ENCODE measurements at regions not wholly inside any gene's neighbourhood (a gene's known extent, or its start where the extent isn't known, plus 50 kb on each side); places are given as distances from the start of the nearest gene placed in this dataset.

- Histone ChIP-seq H3K4me2 (ENCODE audit: low read length) (no peak overlapping the region), H4K20me1 (ENCODE audit: insufficient read depth) (no peaks in the 10 kb centered on the region), H2AFZ (ENCODE audit: low read depth, low read length) (no peak overlapping the region), H3K79me2 (replicated peaks; ENCODE audit: insufficient read depth, low read length) (no peaks in the 10 kb centered on the region), H3K9me3 (ENCODE audit: low read length) (no peaks in the 10 kb centered on the region), H3F3A (ENCODE audit: insufficient read depth, low read length, poor library complexity, severe bottlenecking) (no peaks in the 10 kb centered on the region), H3K27me3 (ENCODE audit: insufficient read depth, low read depth, low read length) (no peaks in the 10 kb centered on the region), H3K9ac (ENCODE audit: low read length) (no peak overlapping the region), H3K36me3 (ENCODE audit: insufficient read depth, low read length) (no peaks in the 10 kb centered on the region), H3K27ac (ENCODE audit: low read length) (no peak overlapping the region), H3K4me3 (ENCODE audit: low read length) (no peak overlapping the region), H3K9me2 (ENCODE audit: insufficient read depth, low read length) (no peaks in the 10 kb centered on the region)
- no peak for TF ChIP-seq EZH2 (IDR thresholded peaks at IDR 0.05; ENCODE audit: borderline replicate concordance, insufficient read depth, low read length, poor library complexity, severe bottlenecking)
- no peak for TF ChIP-seq POLR2AphosphoS5 (IDR thresholded peaks at IDR 0.05)
- TF ChIP-seq SMC3 (conservative IDR thresholded peaks at IDR 0.05; ENCODE audit: poor library complexity), result no peak
- TF ChIP-seq EP300 (conservative IDR thresholded peaks at IDR 0.05; ENCODE audit: poor library complexity, severe bottlenecking), result no peak
- TF ChIP-seq REST (IDR thresholded peaks at IDR 0.05; ENCODE audit: borderline replicate concordance), result no peak
- TF ChIP-seq CTCF (IDR thresholded peaks at IDR 0.05; ENCODE audit: poor library complexity, severe bottlenecking), result no peak
- no peak for TF ChIP-seq TAF1 (IDR thresholded peaks at IDR 0.05; ENCODE audit: low read depth)
- TF ChIP-seq RAD21 (conservative IDR thresholded peaks at IDR 0.05), result no peak
- no peak for TF ChIP-seq MXI1 (conservative IDR thresholded peaks at IDR 0.05; ENCODE audit: poor library complexity, severe bottlenecking)
Measured at GRCh38 chr12:29023436-29024076, 125.5 kb upstream of the FAR2 start.

- no peak overlapping the region for H3K27ac ChIP-seq (ENCODE audit: low read length)
- no peak for TF ChIP-seq REST (IDR thresholded peaks at IDR 0.05; ENCODE audit: borderline replicate concordance)
- no peak for TF ChIP-seq EZH2 (IDR thresholded peaks at IDR 0.05; ENCODE audit: borderline replicate concordance, insufficient read depth, low read length, poor library complexity, severe bottlenecking)
- TF ChIP-seq SMC3 (conservative IDR thresholded peaks at IDR 0.05; ENCODE audit: poor library complexity), result no peak
- no peak for TF ChIP-seq RAD21 (conservative IDR thresholded peaks at IDR 0.05)
- TF ChIP-seq MXI1 (conservative IDR thresholded peaks at IDR 0.05; ENCODE audit: poor library complexity, severe bottlenecking), result no peak
- TF ChIP-seq TAF1 (IDR thresholded peaks at IDR 0.05; ENCODE audit: low read depth), result no peak
- no peak for TF ChIP-seq EP300 (conservative IDR thresholded peaks at IDR 0.05; ENCODE audit: poor library complexity, severe bottlenecking)
- TF ChIP-seq POLR2AphosphoS5 (IDR thresholded peaks at IDR 0.05), result no peak
- no peak for TF ChIP-seq CTCF (IDR thresholded peaks at IDR 0.05; ENCODE audit: poor library complexity, severe bottlenecking)
- no peaks in the 10 kb centered on the region for H3K9me3 ChIP-seq (ENCODE audit: low read length)
- H3K9ac ChIP-seq (ENCODE audit: low read length), result no peak overlapping the region
- no peaks in the 10 kb centered on the region for H3K9me2 ChIP-seq (ENCODE audit: insufficient read depth, low read length)
- H3K36me3 ChIP-seq (ENCODE audit: insufficient read depth, low read length), result no peaks in the 10 kb centered on the region
- no peaks in the 10 kb centered on the region for H3K27me3 ChIP-seq (ENCODE audit: insufficient read depth, low read depth, low read length)
- no peaks in the 10 kb centered on the region for H4K20me1 ChIP-seq (ENCODE audit: insufficient read depth)
- no peak overlapping the region for H3K4me3 ChIP-seq (ENCODE audit: low read length)
- H3F3A ChIP-seq (ENCODE audit: insufficient read depth, low read length, poor library complexity, severe bottlenecking), result no peaks in the 10 kb centered on the region
- no peak overlapping the region for H2AFZ ChIP-seq (ENCODE audit: low read depth, low read length)
- no peak overlapping the region for H3K4me2 ChIP-seq (ENCODE audit: low read length)
- no peaks in the 10 kb centered on the region for H3K79me2 ChIP-seq (replicated peaks; ENCODE audit: insufficient read depth, low read length)
Measured at GRCh38 chr12:29024117-29024516, 125.0 kb upstream of the FAR2 start.
